ENCODE measurements at regions not wholly inside any gene's neighbourhood (a gene's known extent, or its start where the extent isn't known, plus 50 kb on each side); places are given as distances from the start of the nearest gene placed in this dataset.

DNA sequence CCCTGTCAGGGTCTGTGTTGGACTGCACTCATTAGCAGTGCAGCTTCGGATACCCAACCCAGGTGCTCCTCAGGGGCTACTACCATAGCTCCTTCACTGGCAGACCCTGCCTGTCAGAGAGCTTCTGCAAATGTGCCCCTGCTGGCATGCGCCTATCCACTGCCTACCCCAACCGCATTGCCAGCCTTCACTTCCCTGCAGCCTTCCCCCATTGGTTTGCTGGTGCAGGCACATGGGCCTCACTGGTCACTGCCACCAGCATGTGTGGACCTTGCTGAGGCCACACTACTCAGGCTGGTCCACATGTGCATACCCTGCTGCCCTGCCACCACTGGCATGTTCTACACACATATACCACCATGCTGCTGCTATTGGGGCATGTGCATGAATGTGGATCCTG is 72.5 kb upstream of the MAGEH1 start:
- H3K4me1 ChIP-seq (ENCODE audit: control insufficient read depth in 1 of 2, insufficient read depth in 2 of 2, low read length in 2 of 2) = no peaks in the 10 kb centered on the region
- ChIA-PET RAD21 (ENCODE audit: low non-redundant PET in 1 of 2, low total read pairs in 2 of 2, uncharacterized antibody in 2 of 2, unreplicated experiment in 2 of 2) (no interaction called here), CTCF (no interaction called here), POLR2A (no interaction called here)
- intact Hi-C loops (cut with micrococcal nuclease) = no loop called here
- ATAC-seq (no peak), DNase-seq (ENCODE audit: low read depth, low spot score) (no peak)
- H3K9me2 ChIP-seq (ENCODE audit: insufficient read depth) = no peaks in the 10 kb centered on the region
- no peaks in the 10 kb centered on the region for H3K79me2 ChIP-seq (ENCODE audit: insufficient read depth, low read length)
- H2AFZ ChIP-seq (ENCODE audit: low read depth, low read length, poor library complexity, severe bottlenecking) = no peak overlapping the region
- H3K27me3 ChIP-seq (ENCODE audit: insufficient read depth, low read length) = no peaks in the 10 kb centered on the region
- H3K36me3 ChIP-seq (ENCODE audit: control insufficient read depth in 1 of 2, insufficient read depth in 2 of 2, low read length in 2 of 2) = no peaks in the 10 kb centered on the region
- TF ChIP-seq, protein P1, sequence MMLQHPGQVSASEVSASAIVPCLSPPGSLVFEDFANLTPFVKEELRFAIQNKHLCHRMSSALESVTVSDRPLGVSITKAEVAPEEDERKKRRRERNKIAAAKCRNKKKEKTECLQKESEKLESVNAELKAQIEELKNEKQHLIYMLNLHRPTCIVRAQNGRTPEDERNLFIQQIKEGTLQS (IDR thresholded peaks at IDR 0.05) = no peak
- TF ChIP-seq ZFX (IDR thresholded peaks at IDR 0.05) = no peak
- no peak for TF ChIP-seq SP1 (IDR thresholded peaks at IDR 0.05; ENCODE audit: low read depth)
- TF ChIP-seq SIN3A (IDR thresholded peaks at IDR 0.05; ENCODE audit: low read depth) = no peak
- TF ChIP-seq, protein P2, sequence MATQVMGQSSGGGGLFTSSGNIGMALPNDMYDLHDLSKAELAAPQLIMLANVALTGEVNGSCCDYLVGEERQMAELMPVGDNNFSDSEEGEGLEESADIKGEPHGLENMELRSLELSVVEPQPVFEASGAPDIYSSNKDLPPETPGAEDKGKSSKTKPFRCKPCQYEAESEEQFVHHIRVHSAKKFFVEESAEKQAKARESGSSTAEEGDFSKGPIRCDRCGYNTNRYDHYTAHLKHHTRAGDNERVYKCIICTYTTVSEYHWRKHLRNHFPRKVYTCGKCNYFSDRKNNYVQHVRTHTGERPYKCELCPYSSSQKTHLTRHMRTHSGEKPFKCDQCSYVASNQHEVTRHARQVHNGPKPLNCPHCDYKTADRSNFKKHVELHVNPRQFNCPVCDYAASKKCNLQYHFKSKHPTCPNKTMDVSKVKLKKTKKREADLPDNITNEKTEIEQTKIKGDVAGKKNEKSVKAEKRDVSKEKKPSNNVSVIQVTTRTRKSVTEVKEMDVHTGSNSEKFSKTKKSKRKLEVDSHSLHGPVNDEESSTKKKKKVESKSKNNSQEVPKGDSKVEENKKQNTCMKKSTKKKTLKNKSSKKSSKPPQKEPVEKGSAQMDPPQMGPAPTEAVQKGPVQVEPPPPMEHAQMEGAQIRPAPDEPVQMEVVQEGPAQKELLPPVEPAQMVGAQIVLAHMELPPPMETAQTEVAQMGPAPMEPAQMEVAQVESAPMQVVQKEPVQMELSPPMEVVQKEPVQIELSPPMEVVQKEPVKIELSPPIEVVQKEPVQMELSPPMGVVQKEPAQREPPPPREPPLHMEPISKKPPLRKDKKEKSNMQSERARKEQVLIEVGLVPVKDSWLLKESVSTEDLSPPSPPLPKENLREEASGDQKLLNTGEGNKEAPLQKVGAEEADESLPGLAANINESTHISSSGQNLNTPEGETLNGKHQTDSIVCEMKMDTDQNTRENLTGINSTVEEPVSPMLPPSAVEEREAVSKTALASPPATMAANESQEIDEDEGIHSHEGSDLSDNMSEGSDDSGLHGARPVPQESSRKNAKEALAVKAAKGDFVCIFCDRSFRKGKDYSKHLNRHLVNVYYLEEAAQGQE (IDR thresholded peaks at IDR 0.05; ENCODE audit: low read depth) = no peak
- no peak for TF ChIP-seq EGR1 (IDR thresholded peaks at IDR 0.05; ENCODE audit: low read depth)
- no peak for TF ChIP-seq JUND (IDR thresholded peaks at IDR 0.05)
- TF ChIP-seq FOSL1 (IDR thresholded peaks at IDR 0.05; ENCODE audit: low read depth) = no peak
- no peak for TF ChIP-seq TCF7L2 (IDR thresholded peaks at IDR 0.05; ENCODE audit: borderline replicate concordance, extremely low read depth, insufficient read depth, insufficient read length)
- no peak for TF ChIP-seq POLR2AphosphoS5 (IDR thresholded peaks at IDR 0.05; ENCODE audit: low read depth, low read length)
- no peak for TF ChIP-seq CTCF (IDR thresholded peaks at IDR 0.05 in 2 of 3, conservative IDR thresholded peaks at IDR 0.05 in 1 of 3; ENCODE audit: borderline replicate concordance in 1 of 3, insufficient read depth in 1 of 3, low read depth in 2 of 3, low read length in 2 of 3)
- no peak for TF ChIP-seq POLR2A (IDR thresholded peaks at IDR 0.05; ENCODE audit: borderline replicate concordance, extremely low read depth, insufficient read depth, insufficient read length)
- no peak for TF ChIP-seq ZNF274 (IDR thresholded peaks at IDR 0.05; ENCODE audit: low read depth, low read length)
- TF ChIP-seq RAD21 (IDR thresholded peaks at IDR 0.05; ENCODE audit: low read depth) = no peak
- TF ChIP-seq CBX3 (IDR thresholded peaks at IDR 0.05; ENCODE audit: low read depth) = no peak
- TF ChIP-seq CEBPB (IDR thresholded peaks at IDR 0.05; ENCODE audit: low read depth) = no peak
- TF ChIP-seq ELF1 (IDR thresholded peaks at IDR 0.05; ENCODE audit: borderline replicate concordance, low read depth) = no peak
- TF ChIP-seq EZH2phosphoT487 (IDR thresholded peaks at IDR 0.05; ENCODE audit: borderline replicate concordance) = no peak
- H3K9me3 ChIP-seq (ENCODE audit: control insufficient read depth in 1 of 2, insufficient read depth in 1 of 2, low read depth in 1 of 2, low read length in 2 of 2) = no peaks in the 10 kb centered on the region
- no peak overlapping the region for H3K4me3 ChIP-seq (replicated peaks in 1 of 2; ENCODE audit: low read depth in 1 of 2, low read length in 2 of 2)
- no peak overlapping the region for H3K27ac ChIP-seq (ENCODE audit: low read depth, low read length)
- H4K20me1 ChIP-seq (ENCODE audit: insufficient read depth) = no peaks in the 10 kb centered on the region
- no TSS peak for BruUV-seq (replicated peaks)
- H3K9ac ChIP-seq (ENCODE audit: low read length) = no peak overlapping the region
- H3K4me2 ChIP-seq (ENCODE audit: low read length) = no peak overlapping the region

All from HCT116 (cell line).